ENCODE measurements at regions not wholly inside any gene's neighbourhood (a gene's known extent, or its start where the extent isn't known, plus 50 kb on each side); places are given as distances from the start of the nearest gene placed in this dataset.

DNA sequence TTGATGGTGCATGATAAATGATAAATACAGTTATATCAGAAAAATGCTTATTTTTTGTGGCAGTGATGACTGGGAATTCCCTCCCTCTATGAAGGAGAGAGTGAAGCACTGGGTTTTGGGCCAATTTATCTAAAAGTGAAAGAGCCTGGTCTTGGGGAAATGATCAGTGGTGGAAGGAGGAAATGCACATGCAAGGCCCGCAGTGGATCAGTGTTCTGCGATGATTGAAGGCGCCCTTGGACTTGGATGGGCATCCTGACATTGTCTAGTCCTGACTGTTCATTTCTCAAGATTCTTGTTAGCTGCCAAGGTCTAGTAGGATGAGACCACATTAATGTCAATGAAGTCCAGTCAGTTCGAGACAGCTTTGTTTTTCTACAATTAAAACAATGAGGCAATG is 272.0 kb upstream of the SLC35B3 start:
- POLR2A ChIA-PET: no interaction called here

More for the DNA sequence above, 272.0 kb upstream of the SLC35B3 start:
- TF ChIP-seq SRF (IDR thresholded peaks at IDR 0.05; ENCODE audit: low read depth) (no peak), POLR2A (IDR thresholded peaks at IDR 0.05; ENCODE audit: borderline replicate concordance, extremely low read depth, insufficient read depth, insufficient read length) (no peak), SP1 (IDR thresholded peaks at IDR 0.05; ENCODE audit: low read depth) (no peak), ZNF274 (IDR thresholded peaks at IDR 0.05; ENCODE audit: low read depth, low read length) (no peak), EGR1 (IDR thresholded peaks at IDR 0.05; ENCODE audit: low read depth) (no peak)
- TF ChIP-seq, protein P1, sequence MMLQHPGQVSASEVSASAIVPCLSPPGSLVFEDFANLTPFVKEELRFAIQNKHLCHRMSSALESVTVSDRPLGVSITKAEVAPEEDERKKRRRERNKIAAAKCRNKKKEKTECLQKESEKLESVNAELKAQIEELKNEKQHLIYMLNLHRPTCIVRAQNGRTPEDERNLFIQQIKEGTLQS (IDR thresholded peaks at IDR 0.05): no peak
- TF ChIP-seq, protein P2, sequence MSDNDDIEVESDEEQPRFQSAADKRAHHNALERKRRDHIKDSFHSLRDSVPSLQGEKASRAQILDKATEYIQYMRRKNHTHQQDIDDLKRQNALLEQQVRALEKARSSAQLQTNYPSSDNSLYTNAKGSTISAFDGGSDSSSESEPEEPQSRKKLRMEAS (IDR thresholded peaks at IDR 0.05): no peak
- TF ChIP-seq, protein P3, sequence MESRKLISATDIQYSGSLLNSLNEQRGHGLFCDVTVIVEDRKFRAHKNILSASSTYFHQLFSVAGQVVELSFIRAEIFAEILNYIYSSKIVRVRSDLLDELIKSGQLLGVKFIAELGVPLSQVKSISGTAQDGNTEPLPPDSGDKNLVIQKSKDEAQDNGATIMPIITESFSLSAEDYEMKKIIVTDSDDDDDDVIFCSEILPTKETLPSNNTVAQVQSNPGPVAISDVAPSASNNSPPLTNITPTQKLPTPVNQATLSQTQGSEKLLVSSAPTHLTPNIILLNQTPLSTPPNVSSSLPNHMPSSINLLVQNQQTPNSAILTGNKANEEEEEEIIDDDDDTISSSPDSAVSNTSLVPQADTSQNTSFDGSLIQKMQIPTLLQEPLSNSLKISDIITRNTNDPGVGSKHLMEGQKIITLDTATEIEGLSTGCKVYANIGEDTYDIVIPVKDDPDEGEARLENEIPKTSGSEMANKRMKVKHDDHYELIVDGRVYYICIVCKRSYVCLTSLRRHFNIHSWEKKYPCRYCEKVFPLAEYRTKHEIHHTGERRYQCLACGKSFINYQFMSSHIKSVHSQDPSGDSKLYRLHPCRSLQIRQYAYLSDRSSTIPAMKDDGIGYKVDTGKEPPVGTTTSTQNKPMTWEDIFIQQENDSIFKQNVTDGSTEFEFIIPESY (IDR thresholded peaks at IDR 0.05; ENCODE audit: extremely low read depth, insufficient replicate concordance, low read length): no peak
- TF ChIP-seq, protein P4, sequence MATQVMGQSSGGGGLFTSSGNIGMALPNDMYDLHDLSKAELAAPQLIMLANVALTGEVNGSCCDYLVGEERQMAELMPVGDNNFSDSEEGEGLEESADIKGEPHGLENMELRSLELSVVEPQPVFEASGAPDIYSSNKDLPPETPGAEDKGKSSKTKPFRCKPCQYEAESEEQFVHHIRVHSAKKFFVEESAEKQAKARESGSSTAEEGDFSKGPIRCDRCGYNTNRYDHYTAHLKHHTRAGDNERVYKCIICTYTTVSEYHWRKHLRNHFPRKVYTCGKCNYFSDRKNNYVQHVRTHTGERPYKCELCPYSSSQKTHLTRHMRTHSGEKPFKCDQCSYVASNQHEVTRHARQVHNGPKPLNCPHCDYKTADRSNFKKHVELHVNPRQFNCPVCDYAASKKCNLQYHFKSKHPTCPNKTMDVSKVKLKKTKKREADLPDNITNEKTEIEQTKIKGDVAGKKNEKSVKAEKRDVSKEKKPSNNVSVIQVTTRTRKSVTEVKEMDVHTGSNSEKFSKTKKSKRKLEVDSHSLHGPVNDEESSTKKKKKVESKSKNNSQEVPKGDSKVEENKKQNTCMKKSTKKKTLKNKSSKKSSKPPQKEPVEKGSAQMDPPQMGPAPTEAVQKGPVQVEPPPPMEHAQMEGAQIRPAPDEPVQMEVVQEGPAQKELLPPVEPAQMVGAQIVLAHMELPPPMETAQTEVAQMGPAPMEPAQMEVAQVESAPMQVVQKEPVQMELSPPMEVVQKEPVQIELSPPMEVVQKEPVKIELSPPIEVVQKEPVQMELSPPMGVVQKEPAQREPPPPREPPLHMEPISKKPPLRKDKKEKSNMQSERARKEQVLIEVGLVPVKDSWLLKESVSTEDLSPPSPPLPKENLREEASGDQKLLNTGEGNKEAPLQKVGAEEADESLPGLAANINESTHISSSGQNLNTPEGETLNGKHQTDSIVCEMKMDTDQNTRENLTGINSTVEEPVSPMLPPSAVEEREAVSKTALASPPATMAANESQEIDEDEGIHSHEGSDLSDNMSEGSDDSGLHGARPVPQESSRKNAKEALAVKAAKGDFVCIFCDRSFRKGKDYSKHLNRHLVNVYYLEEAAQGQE (IDR thresholded peaks at IDR 0.05; ENCODE audit: low read depth): no peak
- intact Hi-C loops (cut with micrococcal nuclease): loop anchor here (5.0 kb wide), 2 partner anchors 185 to 705 kb away; no protein-coding TSS in a partner anchor
- CTCF ChIA-PET: interaction anchor here (1.0 to 1.4 kb wide), 5 partner anchors 13 to 1728 kb away, joined by 3 to 4 read pairs (median 3); no protein-coding TSS in a partner anchor
- H2AFZ ChIP-seq (ENCODE audit: low read depth, low read length, poor library complexity, severe bottlenecking): peak overlapping the region; percentile 84
- no peak overlapping the region for H3K4me3 ChIP-seq (replicated peaks in 1 of 2; ENCODE audit: low read depth in 1 of 2, low read length in 2 of 2)
- no peak for ATAC-seq
- H3K4me1 ChIP-seq (ENCODE audit: control insufficient read depth in 1 of 2, insufficient read depth in 2 of 2, low read length in 2 of 2): peaks cover 0 to 5% of the 10 kb centered on the region in 2 experiments; a peak in 2 of 4 replicates
- no peaks in the 10 kb centered on the region for H3K9me3 ChIP-seq (ENCODE audit: control insufficient read depth in 1 of 2, insufficient read depth in 1 of 2, low read depth in 1 of 2, low read length in 2 of 2)
- no peak for DNase-seq (ENCODE audit: low read depth, low spot score)
- RAD21 ChIA-PET (ENCODE audit: low non-redundant PET in 1 of 2, low total read pairs in 2 of 2, uncharacterized antibody in 2 of 2, unreplicated experiment in 2 of 2): no interaction called here
- no peaks in the 10 kb centered on the region for H3K36me3 ChIP-seq (ENCODE audit: control insufficient read depth in 1 of 2, insufficient read depth in 2 of 2, low read length in 2 of 2)
- no peak overlapping the region for H3K27ac ChIP-seq (ENCODE audit: low read depth, low read length)
- BruUV-seq (replicated peaks): no TSS peak
- H3K4me2 ChIP-seq (ENCODE audit: low read length): no peak overlapping the region; the same call in 1 of the 2 replicates
- no peaks in the 10 kb centered on the region for H3K27me3 ChIP-seq (ENCODE audit: insufficient read depth, low read length)
- no peaks in the 10 kb centered on the region for H4K20me1 ChIP-seq (ENCODE audit: insufficient read depth)
- H3K79me2 ChIP-seq (ENCODE audit: insufficient read depth, low read length): no peaks in the 10 kb centered on the region
- no peak overlapping the region for H3K9ac ChIP-seq (ENCODE audit: low read length)
- H3K9me2 ChIP-seq (ENCODE audit: insufficient read depth): no peaks in the 10 kb centered on the region
